Keratinocyte (primary cell): ENCODE measurements at regions not wholly inside any gene's neighbourhood (a gene's known extent, or its start where the extent isn't known, plus 50 kb on each side); places are given as distances from the start of the nearest gene placed in this dataset.

ENCODE experiments used
- EZH2 ChIP-seq: IDR thresholded peaks from one replicate; pipeline ENCODE4 v1.6.1; 2012; ENCODE audit warnings: inconsistent platforms, mild to moderate bottlenecking, low read length, moderate library complexity
- TF ChIP-seq, protein P1 (sequence below), 3 experiments: IDR thresholded peaks in 1 of 3; conservative IDR thresholded peaks in 1 of 3; optimal IDR thresholded peaks in 1 of 3; 2 replicates in 2 of 3; 3 replicates in 1 of 3; pipeline versions ENCODE3 to v1.5.1; 2011; ENCODE audit warnings: low read length in 3 of 3, mild to moderate bottlenecking in 3 of 3, moderate library complexity in 2 of 3, control low read depth in 1 of 3, inconsistent platforms in 1 of 3; ENCODE audit not compliant: insufficient read depth in 2 of 3; ENCODE audit errors: extremely low read depth in 1 of 3

DNA sequence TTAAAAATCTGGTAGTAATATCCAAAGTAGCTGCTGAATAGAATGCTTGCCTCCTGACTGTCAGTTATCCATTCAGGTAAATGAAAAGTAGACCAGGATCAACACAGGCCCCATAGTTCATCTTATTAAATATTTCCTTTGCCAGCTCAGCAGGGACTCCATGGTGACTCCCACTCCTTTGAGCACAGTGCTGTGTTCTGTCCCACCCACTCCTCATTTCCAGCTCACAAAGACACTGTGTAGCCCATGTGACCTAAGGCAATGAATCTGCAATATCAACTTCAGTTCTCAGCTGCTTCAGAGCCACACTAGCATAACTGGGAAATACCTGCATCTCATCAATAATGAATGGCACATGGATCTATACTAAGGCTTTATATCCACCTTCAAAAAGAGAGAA is 189.5 kb upstream of the MANEA start:
- TF ChIP-seq, protein P1, sequence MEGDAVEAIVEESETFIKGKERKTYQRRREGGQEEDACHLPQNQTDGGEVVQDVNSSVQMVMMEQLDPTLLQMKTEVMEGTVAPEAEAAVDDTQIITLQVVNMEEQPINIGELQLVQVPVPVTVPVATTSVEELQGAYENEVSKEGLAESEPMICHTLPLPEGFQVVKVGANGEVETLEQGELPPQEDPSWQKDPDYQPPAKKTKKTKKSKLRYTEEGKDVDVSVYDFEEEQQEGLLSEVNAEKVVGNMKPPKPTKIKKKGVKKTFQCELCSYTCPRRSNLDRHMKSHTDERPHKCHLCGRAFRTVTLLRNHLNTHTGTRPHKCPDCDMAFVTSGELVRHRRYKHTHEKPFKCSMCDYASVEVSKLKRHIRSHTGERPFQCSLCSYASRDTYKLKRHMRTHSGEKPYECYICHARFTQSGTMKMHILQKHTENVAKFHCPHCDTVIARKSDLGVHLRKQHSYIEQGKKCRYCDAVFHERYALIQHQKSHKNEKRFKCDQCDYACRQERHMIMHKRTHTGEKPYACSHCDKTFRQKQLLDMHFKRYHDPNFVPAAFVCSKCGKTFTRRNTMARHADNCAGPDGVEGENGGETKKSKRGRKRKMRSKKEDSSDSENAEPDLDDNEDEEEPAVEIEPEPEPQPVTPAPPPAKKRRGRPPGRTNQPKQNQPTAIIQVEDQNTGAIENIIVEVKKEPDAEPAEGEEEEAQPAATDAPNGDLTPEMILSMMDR (optimal IDR thresholded peaks at IDR 0.05 in 1 of 3, IDR thresholded peaks at IDR 0.05 in 1 of 3, conservative IDR thresholded peaks at IDR 0.05 in 1 of 3; ENCODE audit: extremely low read depth in 1 of 3, insufficient read depth in 2 of 3, low read length in 3 of 3), result no peak
- no peak for TF ChIP-seq EZH2
